ENCODE measurements at regions not wholly inside any gene's neighbourhood (a gene's known extent, or its start where the extent isn't known, plus 50 kb on each side); places are given as distances from the start of the nearest gene placed in this dataset.

GRCh38 chrX:42616981-42617380, 161.0 kb downstream of the PPP1R2C start:
- no peak for DNase-seq

- DNase-seq, result no peak
Measured at GRCh38 chrX:42615161-42615563, 162.8 kb downstream of the PPP1R2C start.

GRCh38 chrX:42606591-42606990, 171.4 kb downstream of the PPP1R2C start:
- no peak for DNase-seq

GRCh38 chrX:42604302-42604701, 173.7 kb downstream of the PPP1R2C start:
- no peak for DNase-seq

- no peak for DNase-seq
Measured at GRCh38 chrX:42603016-42603415, 174.9 kb downstream of the PPP1R2C start.

GRCh38 chrX:42602566-42602965, 175.4 kb downstream of the PPP1R2C start:
- no peak for DNase-seq

GRCh38 chrX:42602136-42602535, 175.8 kb downstream of the PPP1R2C start:
- DNase-seq, result no peak

- no peak for DNase-seq
Measured at GRCh38 chrX:42597481-42597880, 180.5 kb downstream of the PPP1R2C start.

- no peak for DNase-seq
Measured at GRCh38 chrX:42585842-42586621, 191.9 kb downstream of the PPP1R2C start.

GRCh38 chrX:42577936-42578470, 200.0 kb downstream of the PPP1R2C start:
- no peak for DNase-seq

GRCh38 chrX:42567268-42567667, 210.7 kb downstream of the PPP1R2C start:
- no peak for DNase-seq

- DNase-seq, result no peak
Measured at GRCh38 chrX:42565739-42566138, 212.2 kb downstream of the PPP1R2C start.

GRCh38 chrX:42546800-42547199, 231.2 kb downstream of the PPP1R2C start:
- no peak for DNase-seq

GRCh38 chrX:42544883-42545282, 233.1 kb downstream of the PPP1R2C start:
- DNase-seq, result no peak

GRCh38 chrX:42541554-42541953, 236.4 kb downstream of the PPP1R2C start:
- DNase-seq, result no peak

GRCh38 chrX:42540146-42540545, 237.8 kb downstream of the PPP1R2C start:
- no peak for DNase-seq

- DNase-seq, result no peak
Measured at GRCh38 chrX:42538405-42538804, 239.6 kb downstream of the PPP1R2C start.

- no peak for DNase-seq
Measured at GRCh38 chrX:42536286-42536685, 241.7 kb downstream of the PPP1R2C start.

GRCh38 chrX:42535233-42535632, 242.7 kb downstream of the PPP1R2C start:
- DNase-seq, result no peak

GRCh38 chrX:42533761-42534160, 244.2 kb downstream of the PPP1R2C start:
- DNase-seq, result no peak

- DNase-seq, result no peak
Measured at GRCh38 chrX:42531441-42531840, 246.5 kb downstream of the PPP1R2C start.

GRCh38 chrX:42530027-42530426, 247.9 kb downstream of the PPP1R2C start:
- DNase-seq, result no peak

- DNase-seq, result no peak
Measured at GRCh38 chrX:42524379-42524778, 253.6 kb downstream of the PPP1R2C start.

- DNase-seq, result no peak
Measured at GRCh38 chrX:42519666-42520231, 258.2 kb downstream of the PPP1R2C start.

GRCh38 chrX:42515939-42516338, 262.0 kb downstream of the PPP1R2C start:
- DNase-seq, result no peak

Measured in NCI-H1105 (cell line).